OCI-LY3 (cell line): ENCODE measurements at regions not wholly inside any gene's neighbourhood (a gene's known extent, or its start where the extent isn't known, plus 50 kb on each side); places are given as distances from the start of the nearest gene placed in this dataset.
A peak's percentile ranks its signal among the peaks of the same experiment; 100 is the strongest.
"Not testable (repeated sequence)": the region's sequence is repeated elsewhere in the genome, so short reads cannot be mapped to it uniquely, and the experiment has no call there.

Experiments used
- H2AFZ ChIP-seq: fragments of 200-600, 300-600 bp; shearing (Covaris generic); 2 replicates; pipeline ENCODE4 v1.6.0; 2014; ENCODE audit warnings: antibody characterized with exemption, low read depth, low read length
- H3K27ac ChIP-seq: fragments of 200-600, 300-600 bp; sonication (generic); 2 replicates; pipeline ENCODE4 v1.5.1; 2014; ENCODE audit warnings: mild to moderate bottlenecking, low read length, moderate library complexity, mixed read lengths
- H3K27me3 ChIP-seq: fragments of 200-600, 300-600 bp; sonication (generic); 2 replicates; pipeline ENCODE4 v1.6.1; 2014; ENCODE audit warnings: low read depth, low read length, mixed read lengths
- H3K36me3 ChIP-seq: fragments of 200-600, 300-600 bp; sonication (generic); replicated peaks from 2 replicates; pipeline ENCODE3; 2014; ENCODE audit warnings: low read depth, low read length, mixed read lengths
- H3K4me1 ChIP-seq: fragments of 300-600, 200-600 bp; sonication (generic); 2 replicates; pipeline ENCODE4 v1.6.1; 2014; ENCODE audit warnings: low read length, mixed read lengths
- H3K4me2 ChIP-seq: fragments of 200-600, 300-600 bp; sonication (generic); 2 replicates; pipeline ENCODE4 v1.6.1; 2014; ENCODE audit warnings: low read length, mixed read lengths
- H3K4me3 ChIP-seq: fragments of 300-600, 200-600 bp; sonication (generic); 2 replicates; pipeline ENCODE4 v1.5.1; 2014; ENCODE audit warnings: antibody characterized with exemption, mild to moderate bottlenecking, low read length, moderate library complexity
- H3K79me2 ChIP-seq: fragments of 300-600, 200-600 bp; shearing (Covaris generic); 2 replicates; pipeline ENCODE4 v1.6.1; 2014; ENCODE audit warnings: mild to moderate bottlenecking, low read length, mixed read lengths
- H3K9ac ChIP-seq: fragments of 300-600, 200-600 bp; shearing (Covaris generic); 2 replicates; pipeline ENCODE4 v1.6.0; 2014; ENCODE audit warnings: mild to moderate bottlenecking, low read length, moderate library complexity
- H3K9me3 ChIP-seq: fragments of 200-600, 300-600 bp; shearing (Covaris generic); 2 replicates; pipeline ENCODE4 v1.6.1; 2014; ENCODE audit warnings: low read length, mixed read lengths; ENCODE audit not compliant: insufficient read depth
- H4K20me1 ChIP-seq: fragments of 200-600, 300-600 bp; sonication (generic); 2 replicates; pipeline ENCODE4 v1.6.1; 2016; ENCODE audit warnings: low read length, mixed read lengths; ENCODE audit not compliant: insufficient read depth
- CTCF ChIP-seq: fragments of 200-600, 300-600 bp; sonication (generic); IDR thresholded peaks from 2 replicates; pipeline ENCODE4 v1.5.1; 2014; ENCODE audit warnings: antibody characterized with exemption, low read length, low read depth
- EZH2phosphoT487 ChIP-seq: fragments of 200-600 bp; shearing (Covaris generic); IDR thresholded peaks from 2 replicates; pipeline ENCODE4 v1.6.1; 2018; ENCODE audit warnings: antibody characterized with exemption, mixed run types, low read depth

GRCh38 chr1:204788470-204788869, 82.2 kb upstream of the NFASC start:
- peaks cover 30% of the 10 kb centered on the region for H3K27me3 ChIP-seq
- H3K27ac ChIP-seq: no peak overlapping the region
- H3K9me3 ChIP-seq: no peaks in the 10 kb centered on the region
- H3K79me2 ChIP-seq: no peaks in the 10 kb centered on the region
- H2AFZ ChIP-seq: no peak overlapping the region
- H3K4me1 ChIP-seq: no peaks in the 10 kb centered on the region
- H4K20me1 ChIP-seq: no peaks in the 10 kb centered on the region
- H3K4me2 ChIP-seq: no peak overlapping the region
- H3K36me3 ChIP-seq: no peaks in the 10 kb centered on the region
- TF ChIP-seq CTCF (no peak), EZH2phosphoT487 (no peak)
- H3K9ac ChIP-seq: no peak overlapping the region
- H3K4me3 ChIP-seq: no peak overlapping the region

- peaks cover 38% of the 10 kb centered on the region for H3K27me3 ChIP-seq
- H3K9me3 ChIP-seq: no peaks in the 10 kb centered on the region
- H3K36me3 ChIP-seq: no peaks in the 10 kb centered on the region
- no peak overlapping the region for H3K27ac ChIP-seq
- 0 out of 2 replicates have a peak overlapping the region, but pooled peaks have one; percentile 8 for H3K4me2 ChIP-seq
- no peak overlapping the region for H3K4me3 ChIP-seq
- H3K79me2 ChIP-seq: no peaks in the 10 kb centered on the region
- no peaks in the 10 kb centered on the region for H4K20me1 ChIP-seq
- peak; percentile 95 for TF ChIP-seq CTCF
- TF ChIP-seq EZH2phosphoT487: no peak
- H2AFZ ChIP-seq: no peak overlapping the region
- no peak overlapping the region for H3K9ac ChIP-seq
- no peaks in the 10 kb centered on the region for H3K4me1 ChIP-seq
Measured at GRCh38 chr1:204791453-204792353, 79.0 kb upstream of the NFASC start.

- Histone ChIP-seq H3K79me2 (no peaks in the 10 kb centered on the region), H3K36me3 (no peaks in the 10 kb centered on the region), H4K20me1 (no peaks in the 10 kb centered on the region), H3K4me2 (no peak overlapping the region), H3K9ac (no peak overlapping the region), H3K4me3 (no peak overlapping the region), H3K4me1 (no peaks in the 10 kb centered on the region), H2AFZ (no peak overlapping the region), H3K9me3 (no peaks in the 10 kb centered on the region), H3K27me3 (peaks cover 38% of the 10 kb centered on the region), H3K27ac (no peak overlapping the region)
- TF ChIP-seq EZH2phosphoT487 (no peak), CTCF (no peak)
Measured at GRCh38 chr1:204792354-204792692, 78.3 kb upstream of the NFASC start.

- Histone ChIP-seq H3K36me3 (no peaks in the 10 kb centered on the region), H3K27me3 (peaks cover 29% of the 10 kb centered on the region), H4K20me1 (no peaks in the 10 kb centered on the region), H3K9ac (no peak overlapping the region), H3K79me2 (no peaks in the 10 kb centered on the region), H3K27ac (no peak overlapping the region), H2AFZ (no peak overlapping the region), H3K4me2 (no peak overlapping the region), H3K4me1 (no peaks in the 10 kb centered on the region), H3K9me3 (no peaks in the 10 kb centered on the region), H3K4me3 (no peak overlapping the region)
- TF ChIP-seq CTCF (no peak), EZH2phosphoT487 (no peak)
Measured at GRCh38 chr1:204793259-204793914, 77.3 kb upstream of the NFASC start.

- H3K9ac ChIP-seq, H3K4me1 ChIP-seq, H3K36me3 ChIP-seq, H3K4me3 ChIP-seq, H4K20me1 ChIP-seq, H3K9me3 ChIP-seq, H3K79me2 ChIP-seq, H3K4me2 ChIP-seq, H3K27ac ChIP-seq, H2AFZ ChIP-seq: not testable (repeated sequence)
- peaks cover 22% of the 10 kb centered on the region for H3K27me3 ChIP-seq
Measured at GRCh38 chr1:204796886-204797285, 73.8 kb upstream of the NFASC start.
